Activated B cell treated with CpG ODN at 0.5 μM for 24 hours (primary cell): ENCODE measurements at regions not wholly inside any gene's neighbourhood (a gene's known extent, or its start where the extent isn't known, plus 50 kb on each side); places are given as distances from the start of the nearest gene placed in this dataset.

Experiments used
- ATAC-seq: fragments of 200-7000 bp; cut with Tn5 transposase; one replicate; pipeline ENCODE4 v1.10.0; 2021; ENCODE audit warnings: low read depth, mild to moderate bottlenecking, moderate library complexity
- CTCF ChIA-PET: fragments of 350-600 bp; sonication (Branson Sonifier 250); formaldehyde crosslinking; loops from one replicate; lab custom pipeline; 2021; ENCODE audit warnings: antibody characterized with exemption; lab: Charles Lee
- POLR2A ChIA-PET: fragments of 350-600 bp; sonication (Branson Sonifier 250); formaldehyde crosslinking; loops from one replicate; lab custom pipeline; 2021; ENCODE audit warnings: antibody characterized with exemption; lab: Charles Lee
- DNase-seq: peaks from one replicate; pipeline ENCODE4 v3.0.0; 2022
- H3K27ac Mint-ChIP-seq: one replicate; pipeline ENCODE4 v1.8.0; 2020; ENCODE audit warnings: mixed read lengths
- H3K27me3 Mint-ChIP-seq: one replicate; pipeline ENCODE4 v1.8.0; 2021; ENCODE audit warnings: mixed read lengths
- H3K36me3 Mint-ChIP-seq: one replicate; pipeline ENCODE4 v1.8.0; 2021; ENCODE audit warnings: low read depth, mixed read lengths
- H3K4me1 Mint-ChIP-seq: one replicate; pipeline ENCODE4 v1.8.0; 2021; ENCODE audit warnings: mixed read lengths
- H3K4me3 Mint-ChIP-seq: one replicate; pipeline ENCODE4 v1.8.0; 2020; ENCODE audit warnings: mild to moderate bottlenecking, mixed read lengths
- H3K9me3 Mint-ChIP-seq: one replicate; pipeline ENCODE4 v1.8.0; 2020; ENCODE audit warnings: mixed read lengths
- intact Hi-C: fragments of 100-400 bp; cut with micrococcal nuclease; formaldehyde crosslinking; loops from one replicate; pipeline ENCODE4 v1.15.1; 2024
- TF ChIP-seq, protein P1 (sequence below): fragments of 200-600 bp; IDR thresholded peaks from one replicate; pipeline ENCODE4 v1.8.0; 2022; ENCODE audit warnings: antibody characterized with exemption, mild to moderate bottlenecking

DNA sequence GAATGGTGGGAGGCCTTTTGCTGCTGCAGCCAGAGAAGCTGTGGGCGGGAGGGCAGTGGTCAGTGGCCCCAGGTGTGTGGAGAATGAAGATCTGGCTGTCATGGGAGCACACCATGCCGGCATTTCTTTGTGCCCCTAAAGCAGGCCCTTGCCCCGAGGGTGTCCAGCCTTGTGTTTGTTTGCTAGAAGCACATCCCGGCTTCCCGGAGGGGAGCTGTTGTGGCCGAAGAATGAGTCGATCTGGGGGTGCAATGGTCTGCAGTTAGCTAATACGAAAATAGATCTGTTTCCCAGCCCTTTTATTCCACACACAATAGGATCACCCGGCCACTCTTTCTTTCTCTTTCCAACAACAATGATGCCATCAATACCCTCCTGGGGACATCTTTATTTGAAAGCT, 228.8 kb downstream of the CBLN1 start:
- TF ChIP-seq, protein P1, sequence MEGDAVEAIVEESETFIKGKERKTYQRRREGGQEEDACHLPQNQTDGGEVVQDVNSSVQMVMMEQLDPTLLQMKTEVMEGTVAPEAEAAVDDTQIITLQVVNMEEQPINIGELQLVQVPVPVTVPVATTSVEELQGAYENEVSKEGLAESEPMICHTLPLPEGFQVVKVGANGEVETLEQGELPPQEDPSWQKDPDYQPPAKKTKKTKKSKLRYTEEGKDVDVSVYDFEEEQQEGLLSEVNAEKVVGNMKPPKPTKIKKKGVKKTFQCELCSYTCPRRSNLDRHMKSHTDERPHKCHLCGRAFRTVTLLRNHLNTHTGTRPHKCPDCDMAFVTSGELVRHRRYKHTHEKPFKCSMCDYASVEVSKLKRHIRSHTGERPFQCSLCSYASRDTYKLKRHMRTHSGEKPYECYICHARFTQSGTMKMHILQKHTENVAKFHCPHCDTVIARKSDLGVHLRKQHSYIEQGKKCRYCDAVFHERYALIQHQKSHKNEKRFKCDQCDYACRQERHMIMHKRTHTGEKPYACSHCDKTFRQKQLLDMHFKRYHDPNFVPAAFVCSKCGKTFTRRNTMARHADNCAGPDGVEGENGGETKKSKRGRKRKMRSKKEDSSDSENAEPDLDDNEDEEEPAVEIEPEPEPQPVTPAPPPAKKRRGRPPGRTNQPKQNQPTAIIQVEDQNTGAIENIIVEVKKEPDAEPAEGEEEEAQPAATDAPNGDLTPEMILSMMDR = no peak
- no peaks in the 10 kb centered on the region for H3K36me3 Mint-ChIP-seq
- ATAC-seq (no peak), DNase-seq (no peak)
- no peak overlapping the region for H3K4me3 Mint-ChIP-seq
- peaks cover 2% of the 10 kb centered on the region for H3K27me3 Mint-ChIP-seq
- H3K27ac Mint-ChIP-seq = no peak overlapping the region
- H3K4me1 Mint-ChIP-seq = no peaks in the 10 kb centered on the region
- ChIA-PET POLR2A (no interaction called here), CTCF (interaction anchor here (1.3 kb wide), 1 partner anchor 9 kb away, joined by 4 read pairs; no protein-coding TSS in a partner anchor)
- intact Hi-C loops = no loop called here
- no peaks in the 10 kb centered on the region for H3K9me3 Mint-ChIP-seq

DNA sequence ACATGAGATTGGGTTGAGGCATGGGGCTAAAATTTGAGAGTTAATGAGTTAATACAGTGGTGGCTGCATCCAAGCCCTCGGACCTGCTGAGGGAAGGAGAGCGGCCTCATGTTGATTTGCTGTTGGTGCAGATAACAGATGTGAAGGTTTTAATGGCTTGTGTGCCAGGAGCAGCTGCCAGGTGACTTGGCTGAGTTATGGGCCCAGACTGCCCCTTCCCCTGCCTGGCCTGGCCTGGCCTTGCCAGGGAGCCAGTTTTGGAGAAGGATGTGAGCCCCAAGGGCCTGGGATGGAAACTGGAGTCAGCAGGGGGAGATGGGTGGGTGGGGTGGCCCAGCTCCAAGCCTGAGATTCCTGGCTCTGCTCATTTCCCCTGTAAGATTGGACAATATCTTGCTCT, 230.1 kb downstream of the CBLN1 start:
- intact Hi-C loops = no loop called here
- POLR2A ChIA-PET = no interaction called here
- Mint-ChIP-seq H3K4me3 (no peak overlapping the region), H3K27me3 (peaks cover 2% of the 10 kb centered on the region), H3K27ac (no peak overlapping the region), H3K4me1 (no peaks in the 10 kb centered on the region), H3K36me3 (no peaks in the 10 kb centered on the region), H3K9me3 (no peaks in the 10 kb centered on the region)
- ATAC-seq (no peak), DNase-seq (no peak)
- CTCF ChIA-PET = no interaction called here
- TF ChIP-seq, protein P1 = no peak

DNA sequence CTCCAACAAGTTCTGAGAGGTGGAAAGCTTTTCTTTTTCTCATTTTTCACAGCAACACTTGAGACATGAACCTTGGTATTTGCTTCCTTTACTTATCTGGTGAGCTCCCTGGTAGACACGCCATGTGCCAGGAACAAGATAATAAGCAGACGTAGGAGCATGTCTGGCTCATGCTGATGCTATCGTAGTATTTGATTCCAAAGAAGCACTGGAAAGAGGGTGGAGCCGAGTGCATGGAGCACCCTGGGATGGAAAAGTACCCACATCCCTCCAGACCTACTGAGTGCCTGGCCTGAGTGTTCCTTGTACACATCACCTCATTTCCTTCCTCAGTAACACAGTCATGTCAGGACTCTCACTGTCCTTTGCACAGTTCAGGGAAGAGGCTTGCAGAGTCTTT, 231.0 kb downstream of the CBLN1 start:
- DNase-seq (no peak), ATAC-seq (no peak)
- H3K36me3 Mint-ChIP-seq = no peaks in the 10 kb centered on the region
- H3K9me3 Mint-ChIP-seq = no peaks in the 10 kb centered on the region
- ChIA-PET CTCF (no interaction called here), POLR2A (no interaction called here)
- no peak overlapping the region for H3K4me3 Mint-ChIP-seq
- H3K27me3 Mint-ChIP-seq = peaks cover 2% of the 10 kb centered on the region
- intact Hi-C loops = no loop called here
- H3K27ac Mint-ChIP-seq = no peak overlapping the region
- no peaks in the 10 kb centered on the region for H3K4me1 Mint-ChIP-seq
- TF ChIP-seq, protein P1 = no peak

DNA sequence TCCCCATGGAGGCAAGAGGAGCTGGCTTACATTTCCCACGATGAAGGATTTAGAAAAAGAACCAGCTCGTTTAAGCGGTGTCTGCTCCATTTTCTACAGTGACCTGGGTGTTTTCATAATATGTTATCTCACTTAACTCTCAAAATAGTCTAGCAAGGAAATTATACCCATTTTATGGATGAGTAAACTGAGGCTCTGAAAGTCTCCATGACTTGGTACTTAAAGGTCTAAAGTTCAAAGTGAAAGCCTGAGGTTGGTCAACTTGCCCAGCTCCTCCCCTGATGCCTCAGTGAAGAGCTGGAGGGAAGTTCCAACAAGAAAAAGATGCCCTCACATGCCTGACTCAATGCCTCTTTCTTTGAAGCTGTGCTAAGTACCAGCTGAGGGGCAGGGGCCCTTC, 232.0 kb downstream of the CBLN1 start:
- Mint-ChIP-seq H3K27me3 (no peaks in the 10 kb centered on the region), H3K4me3 (no peak overlapping the region), H3K36me3 (no peaks in the 10 kb centered on the region), H3K9me3 (no peaks in the 10 kb centered on the region), H3K27ac (no peak overlapping the region), H3K4me1 (no peaks in the 10 kb centered on the region)
- DNase-seq (no peak), ATAC-seq (no peak)
- POLR2A ChIA-PET = no interaction called here
- intact Hi-C loops = no loop called here
- CTCF ChIA-PET = no interaction called here
- TF ChIP-seq, protein P1 = no peak

DNA sequence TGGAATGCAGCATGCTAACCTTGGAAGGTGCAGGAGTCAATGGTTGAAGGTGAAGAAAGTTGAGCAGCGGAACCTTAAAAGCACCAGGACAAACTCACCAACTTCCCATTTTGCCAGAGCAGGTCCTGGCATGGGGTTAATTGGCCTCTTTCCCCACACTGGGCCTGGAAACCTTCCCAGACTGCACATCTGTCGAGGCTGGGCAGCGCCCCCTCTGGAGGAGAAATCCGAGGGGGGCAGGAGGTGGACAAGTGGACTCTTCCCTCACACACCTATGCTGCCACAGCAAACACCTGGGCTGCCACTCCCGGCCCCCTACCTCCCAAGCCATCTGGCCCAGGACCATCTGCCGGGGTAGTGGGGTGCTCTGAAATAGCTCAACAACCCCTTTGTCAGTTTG, 232.4 kb downstream of the CBLN1 start:
- intact Hi-C loops = no loop called here
- H3K27ac Mint-ChIP-seq = no peak overlapping the region
- no peaks in the 10 kb centered on the region for H3K27me3 Mint-ChIP-seq

More for the DNA sequence above, 232.4 kb downstream of the CBLN1 start:
- no peaks in the 10 kb centered on the region for H3K36me3 Mint-ChIP-seq
- DNase-seq (no peak), ATAC-seq (no peak)
- CTCF ChIA-PET = no interaction called here
- TF ChIP-seq, protein P1 = no peak
- POLR2A ChIA-PET = no interaction called here
- no peak overlapping the region for H3K4me3 Mint-ChIP-seq
- no peaks in the 10 kb centered on the region for H3K4me1 Mint-ChIP-seq
- H3K9me3 Mint-ChIP-seq = no peaks in the 10 kb centered on the region
